HG03521 (cell line): ENCODE measurements at regions not wholly inside any gene's neighbourhood (a gene's known extent, or its start where the extent isn't known, plus 50 kb on each side); places are given as distances from the start of the nearest gene placed in this dataset.
"Not testable (repeated sequence)": the region's sequence is repeated elsewhere in the genome, so short reads cannot be mapped to it uniquely, and the experiment has no call there.

Experiments
- ATAC-seq: cut with Tn5 transposase; IDR thresholded peaks from one replicate; pipeline ENCODE4 v1.9.1; 2021; ENCODE audit warnings: mild to moderate bottlenecking, moderate library complexity; ENCODE audit not compliant: unreplicated experiment

DNA sequence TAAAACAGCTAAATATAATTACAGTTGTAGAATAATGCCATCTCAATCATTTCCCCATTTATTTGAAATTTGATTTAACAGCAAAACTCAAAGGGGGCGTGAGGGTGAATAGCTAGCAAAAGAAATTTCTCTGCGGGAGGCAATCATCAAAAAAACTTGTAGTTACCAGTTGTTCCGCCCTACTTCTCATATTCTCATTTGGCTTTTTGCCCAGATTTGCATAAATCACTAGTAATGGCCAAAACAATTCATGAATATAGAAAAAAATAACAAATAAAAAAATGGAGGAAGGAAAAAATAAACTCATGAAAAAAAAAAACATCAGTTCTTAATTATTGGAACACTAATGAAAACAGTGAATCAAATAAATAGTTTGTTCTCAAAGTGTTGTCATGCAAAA is 722.6 kb upstream of the KIF2B start:
- ATAC-seq = no peak

DNA sequence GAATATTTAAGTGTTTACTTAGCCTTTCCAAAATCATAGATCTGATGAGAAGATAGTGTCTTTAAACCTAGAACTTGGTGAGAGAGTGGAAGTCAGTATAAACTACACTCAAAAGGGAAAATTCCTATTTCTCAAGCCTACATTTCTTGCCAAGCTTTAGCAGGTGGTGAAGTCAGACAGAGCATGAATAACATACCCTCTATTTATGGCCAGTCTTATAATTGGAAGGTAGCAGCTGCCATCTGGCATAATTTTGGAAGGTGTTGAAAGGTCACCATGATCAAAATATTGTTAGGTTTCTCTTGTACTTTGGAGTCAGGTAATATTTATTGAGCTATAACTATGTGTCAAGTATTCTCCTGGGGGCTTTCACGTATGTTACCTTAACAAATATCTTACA is 729.3 kb upstream of the KIF2B start:
- no peak for ATAC-seq

DNA sequence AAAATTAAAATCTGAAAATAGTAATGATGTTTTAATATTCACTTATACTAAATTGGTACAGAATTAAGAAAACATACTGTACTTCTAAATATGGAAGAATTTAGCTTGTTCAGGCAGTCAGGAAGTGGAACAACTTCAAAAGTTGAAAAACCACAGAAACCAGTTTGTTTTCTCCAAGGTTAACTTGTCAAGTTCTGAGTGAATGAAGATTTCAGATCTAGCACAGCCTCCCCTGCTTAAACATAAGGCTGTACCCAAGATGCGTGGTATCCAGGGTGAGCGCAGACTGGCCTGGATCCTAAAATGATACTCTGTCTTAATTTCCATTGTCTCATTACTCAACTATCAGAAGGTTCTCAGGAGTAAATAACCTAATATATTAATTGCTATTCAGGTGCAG is 730.7 kb upstream of the KIF2B start:
- ATAC-seq = no peak

DNA sequence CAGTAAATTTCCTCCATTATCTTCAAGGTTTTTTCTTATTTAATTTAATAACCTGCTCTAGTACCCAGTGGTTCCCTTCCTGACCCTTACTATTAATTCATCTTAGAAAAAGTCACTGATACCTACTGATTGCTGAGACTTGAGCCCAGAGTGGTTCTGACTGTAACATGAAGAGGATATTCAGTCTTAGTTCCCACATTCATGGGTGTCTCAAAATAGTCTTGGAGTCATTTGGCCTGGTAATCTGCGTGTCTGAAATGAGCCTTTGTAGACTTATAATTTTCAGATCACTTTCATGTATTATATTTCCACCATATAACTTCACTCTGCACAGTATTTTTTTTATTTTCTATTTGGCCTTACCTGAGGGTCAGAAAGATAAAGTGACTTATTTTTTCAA is 732.0 kb upstream of the KIF2B start:
- no peak for ATAC-seq

DNA sequence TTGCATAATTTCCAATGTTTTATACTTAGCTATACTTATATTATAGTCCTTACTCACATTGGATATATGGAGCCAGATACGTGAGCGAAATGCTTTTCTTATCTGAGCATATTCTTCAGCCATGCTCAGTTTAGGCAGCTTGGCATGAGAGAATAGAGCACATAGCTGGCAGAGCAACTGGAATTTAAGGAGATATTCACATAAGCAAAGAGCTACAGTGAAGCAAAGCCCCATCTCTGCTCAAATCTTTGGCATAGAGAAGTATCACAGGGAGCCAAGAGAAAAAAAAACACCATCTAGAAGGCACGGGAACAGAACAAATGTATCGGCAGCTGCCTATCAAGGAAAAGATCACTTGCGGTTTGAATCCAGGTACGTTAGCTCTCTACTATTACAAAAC is 734.2 kb upstream of the KIF2B start:
- no peak for ATAC-seq

DNA sequence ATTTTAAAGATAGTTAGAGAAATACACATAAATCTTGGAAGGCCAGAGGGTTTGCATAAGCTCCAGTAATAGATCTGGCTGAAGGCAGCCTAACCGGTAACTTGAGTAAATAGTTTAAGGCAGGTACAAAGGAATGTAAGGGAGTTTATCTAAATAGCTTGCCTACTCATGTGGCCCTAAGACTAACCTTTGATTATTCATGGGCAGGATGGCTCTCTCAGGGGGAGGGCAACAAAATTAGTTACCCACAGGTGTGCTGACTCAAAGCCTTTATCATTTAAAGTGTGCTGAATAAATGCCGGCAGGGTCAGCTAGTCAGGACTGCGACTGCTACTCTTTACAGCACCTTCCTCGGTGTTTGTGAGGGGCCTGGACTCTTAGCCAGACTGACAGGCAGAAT is 761.3 kb upstream of the KIF2B start:
- no peak for ATAC-seq

DNA sequence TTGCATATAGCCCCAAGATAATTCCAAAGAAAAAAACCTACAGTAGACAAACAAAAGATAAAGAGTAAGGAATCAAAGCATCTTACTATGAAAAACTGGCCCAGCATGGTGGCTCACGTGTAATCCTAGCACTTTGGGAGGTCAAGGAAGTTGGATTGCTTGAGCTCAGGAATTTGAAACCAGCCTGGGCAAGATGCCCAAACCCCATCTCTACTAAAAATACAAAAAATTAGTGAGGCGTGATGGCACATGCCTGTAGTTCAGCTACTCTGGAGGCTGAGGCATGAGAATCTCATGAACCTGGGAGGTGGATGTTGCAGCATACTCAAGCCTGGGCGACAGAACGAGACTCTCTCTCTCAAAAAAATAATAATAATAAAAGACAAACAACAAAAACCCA is 764.7 kb upstream of the KIF2B start:
- no peak for ATAC-seq

DNA sequence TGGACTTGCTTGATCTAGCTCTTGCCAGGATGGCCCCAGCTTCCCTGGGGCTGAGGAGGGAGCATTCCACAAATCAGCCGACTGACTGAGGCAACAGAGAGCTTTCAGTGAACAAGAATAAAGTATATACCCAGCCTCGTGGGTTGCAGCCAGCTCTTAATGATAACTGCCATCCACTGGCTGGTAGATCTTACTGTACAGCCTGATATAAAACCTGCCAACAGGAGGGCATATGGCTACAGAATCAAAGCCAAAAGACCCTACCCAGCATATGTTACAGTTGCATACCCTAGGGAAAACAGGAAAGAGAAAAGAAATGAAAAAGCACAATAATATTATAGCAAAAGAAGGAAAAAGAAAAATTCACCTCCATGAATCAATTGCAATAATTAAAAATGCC is 775.9 kb upstream of the KIF2B start:
- ATAC-seq = no peak

DNA sequence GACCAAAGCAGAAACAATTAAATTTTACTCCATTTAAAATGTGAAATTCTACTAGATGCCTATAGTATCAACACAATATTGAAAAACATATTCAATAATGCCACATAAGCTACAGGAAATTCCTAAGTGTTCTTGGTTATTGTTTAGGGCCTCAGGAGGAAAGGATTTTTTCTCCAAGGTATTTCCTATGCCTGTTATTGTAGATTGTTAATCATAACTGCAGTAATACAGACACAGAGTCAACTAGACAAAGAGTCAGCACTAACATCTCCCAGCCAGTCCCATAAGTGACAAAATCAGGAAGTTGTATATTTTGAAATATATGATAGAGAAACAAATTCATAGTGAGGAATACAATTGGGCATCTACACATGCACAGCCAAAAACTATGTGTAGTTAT is 782.7 kb upstream of the KIF2B start:
- ATAC-seq = no peak

DNA sequence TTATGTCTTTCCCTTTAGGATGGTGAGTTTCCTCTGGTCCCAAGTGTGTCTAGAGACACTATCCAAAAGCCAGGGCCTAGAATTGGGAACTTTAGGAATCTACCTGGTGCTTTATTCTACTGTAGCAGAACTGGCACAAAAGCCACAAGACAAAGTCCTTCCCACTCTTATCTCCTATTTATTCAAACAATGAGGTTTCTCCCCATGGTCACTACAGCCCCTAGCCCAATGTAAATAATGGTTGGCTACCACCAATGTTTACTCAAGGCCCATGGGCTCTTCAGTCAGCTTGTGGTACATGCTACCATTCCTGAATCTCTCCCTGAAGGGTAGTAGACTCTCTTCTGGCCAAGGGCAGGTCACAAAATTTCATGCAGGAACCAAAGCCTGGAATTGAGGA is 789.4 kb upstream of the KIF2B start:
- no peak for ATAC-seq

DNA sequence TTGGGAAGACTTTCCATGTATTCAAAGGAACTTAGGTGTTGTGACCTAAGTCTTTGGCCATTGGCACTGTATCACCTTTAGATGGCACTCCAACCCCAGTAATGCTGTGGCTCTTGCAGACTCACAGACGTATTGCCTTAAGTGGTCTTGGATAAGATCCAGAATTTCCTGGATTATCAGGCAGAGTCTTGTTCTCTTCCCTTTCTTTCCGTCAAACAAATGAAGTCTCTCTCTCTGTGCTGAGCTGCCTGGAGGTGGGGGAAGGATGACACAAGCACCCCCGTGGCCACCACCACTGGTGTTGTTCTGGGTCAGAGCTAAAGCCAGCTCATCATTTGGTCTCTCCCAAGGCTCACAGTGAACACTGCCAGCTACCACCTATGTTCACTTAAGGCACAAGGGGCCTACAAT is 789.9 kb upstream of the KIF2B start:
- ATAC-seq = no peak

DNA sequence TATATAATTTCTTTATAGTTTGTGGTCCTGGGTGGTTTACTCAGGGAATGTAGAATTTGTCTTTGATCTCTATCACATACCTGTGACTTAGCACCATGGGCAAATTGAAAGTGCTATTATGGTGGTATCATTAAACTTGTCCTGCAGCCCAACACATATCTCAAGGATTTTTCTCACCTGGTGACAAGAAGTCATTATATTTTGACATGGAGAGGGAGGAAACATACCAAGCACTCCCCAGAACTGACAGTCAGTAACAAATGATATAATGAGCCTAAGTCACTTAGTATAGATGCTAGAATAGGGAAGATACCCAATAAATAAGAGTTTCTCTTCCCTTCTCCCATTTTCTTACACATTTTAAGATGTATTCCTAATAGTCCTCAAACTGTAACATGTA is 805.5 kb upstream of the KIF2B start:
- ATAC-seq = no peak

DNA sequence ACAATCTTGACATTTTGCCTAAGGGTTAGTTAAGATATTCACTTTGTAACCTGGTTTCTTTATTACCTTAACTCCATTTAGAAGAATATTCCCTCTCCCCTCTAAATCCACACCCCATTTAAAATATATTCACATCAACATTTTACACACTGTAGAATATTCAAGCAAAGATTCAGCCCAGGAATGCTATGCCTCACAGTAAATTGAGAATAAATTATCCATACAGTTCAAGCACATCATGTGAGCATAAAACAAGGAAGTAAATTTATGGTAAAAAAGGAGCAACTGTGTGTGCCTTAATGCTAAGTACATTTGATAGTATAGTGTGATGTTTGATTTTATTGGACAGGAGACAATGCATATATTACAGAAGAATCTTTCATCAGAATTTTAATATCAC is 806.6 kb upstream of the KIF2B start:
- no peak for ATAC-seq

DNA sequence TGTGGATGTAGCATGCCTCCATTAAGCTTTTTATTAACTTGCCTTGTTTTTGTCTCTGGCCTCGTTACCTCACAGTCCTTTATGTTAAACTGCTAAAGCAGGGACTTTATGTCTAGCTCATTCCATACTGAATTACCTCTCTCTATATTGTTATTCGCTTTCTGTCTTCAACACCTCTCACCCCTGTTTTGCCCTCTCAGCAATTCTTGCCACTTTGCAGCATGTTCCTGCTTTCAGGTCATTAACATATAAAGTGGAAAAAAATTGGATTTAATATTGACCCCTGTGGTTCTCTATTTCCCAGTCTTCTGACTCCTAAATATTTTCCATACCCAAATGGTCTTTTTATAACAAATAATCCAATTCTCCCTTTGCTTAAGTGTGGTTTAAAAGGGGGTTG is 810.4 kb upstream of the KIF2B start:
- no peak for ATAC-seq

DNA sequence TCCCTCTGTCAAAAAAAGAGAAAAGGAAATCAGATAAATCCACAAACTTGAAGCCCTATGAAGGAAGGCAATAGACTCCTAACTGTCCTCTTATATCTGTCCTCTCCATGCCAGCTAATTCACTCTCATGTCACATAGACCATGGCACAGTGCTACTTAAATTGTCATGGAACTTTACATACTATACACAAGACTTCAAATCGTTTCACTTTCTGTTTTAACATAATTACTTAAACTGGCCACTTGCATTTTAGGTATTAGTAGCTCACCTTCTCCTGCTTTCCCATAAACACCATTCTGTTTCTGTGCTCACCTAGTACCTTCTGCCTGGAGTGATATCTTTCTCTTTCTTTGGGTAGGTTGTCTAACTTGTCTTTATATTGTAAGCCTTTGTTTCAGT is 816.7 kb upstream of the KIF2B start:
- ATAC-seq = no peak

DNA sequence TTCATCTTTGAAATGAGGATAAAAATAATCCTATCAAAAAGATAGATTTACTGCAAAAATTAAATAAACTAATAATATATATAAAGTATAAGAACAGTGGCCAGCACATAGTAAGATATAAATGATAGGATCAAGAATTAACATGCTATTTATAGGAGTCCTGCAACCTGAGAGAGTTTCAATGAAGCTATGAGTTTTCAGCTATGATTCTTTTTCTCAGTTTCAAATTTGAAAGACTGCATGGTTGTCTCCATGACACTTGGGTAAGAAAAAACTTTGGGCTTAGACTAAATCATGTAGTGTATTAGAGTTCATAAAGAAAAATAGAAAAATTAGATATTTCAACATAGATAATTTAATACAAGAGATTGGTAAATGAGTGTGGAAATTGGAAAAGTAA is 817.8 kb upstream of the KIF2B start:
- ATAC-seq = no peak

DNA sequence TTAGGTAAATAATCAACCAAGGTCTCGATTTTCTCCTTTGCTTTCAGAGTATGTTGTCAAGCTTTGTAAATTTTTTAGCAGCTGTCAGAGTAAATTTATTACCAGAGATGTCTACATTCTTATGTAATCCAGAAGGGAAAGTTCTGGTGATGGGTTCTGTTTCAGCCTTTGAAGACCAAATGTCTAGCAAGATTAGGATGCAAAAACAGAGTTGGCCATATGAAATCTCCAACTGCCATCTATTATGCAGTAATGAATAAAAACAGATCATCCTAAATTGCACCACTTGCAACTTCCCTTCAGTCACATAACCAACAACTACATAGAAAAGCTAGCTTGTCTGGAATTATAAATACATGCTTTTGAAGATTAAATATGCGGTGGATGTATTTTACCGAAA is 826.8 kb upstream of the KIF2B start:
- ATAC-seq = no peak

DNA sequence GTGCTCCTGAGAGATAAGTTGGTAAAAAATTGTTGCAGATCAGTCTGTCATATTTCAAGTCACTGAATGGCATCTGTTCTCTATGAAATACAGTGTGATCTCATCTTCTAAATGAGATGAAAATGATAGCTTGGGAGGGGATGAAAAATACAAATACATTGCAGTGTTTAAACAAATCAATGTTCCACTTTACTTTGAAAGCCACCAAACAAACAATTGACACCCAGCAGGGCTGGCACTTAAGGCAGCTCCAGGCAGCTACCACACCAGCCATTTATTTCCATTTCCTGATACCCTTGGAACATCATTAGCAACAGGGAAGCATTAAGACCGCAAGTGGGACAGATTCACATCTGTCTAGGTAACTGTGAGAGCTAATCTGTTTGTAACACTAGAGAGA is 827.6 kb upstream of the KIF2B start:
- ATAC-seq = no peak

DNA sequence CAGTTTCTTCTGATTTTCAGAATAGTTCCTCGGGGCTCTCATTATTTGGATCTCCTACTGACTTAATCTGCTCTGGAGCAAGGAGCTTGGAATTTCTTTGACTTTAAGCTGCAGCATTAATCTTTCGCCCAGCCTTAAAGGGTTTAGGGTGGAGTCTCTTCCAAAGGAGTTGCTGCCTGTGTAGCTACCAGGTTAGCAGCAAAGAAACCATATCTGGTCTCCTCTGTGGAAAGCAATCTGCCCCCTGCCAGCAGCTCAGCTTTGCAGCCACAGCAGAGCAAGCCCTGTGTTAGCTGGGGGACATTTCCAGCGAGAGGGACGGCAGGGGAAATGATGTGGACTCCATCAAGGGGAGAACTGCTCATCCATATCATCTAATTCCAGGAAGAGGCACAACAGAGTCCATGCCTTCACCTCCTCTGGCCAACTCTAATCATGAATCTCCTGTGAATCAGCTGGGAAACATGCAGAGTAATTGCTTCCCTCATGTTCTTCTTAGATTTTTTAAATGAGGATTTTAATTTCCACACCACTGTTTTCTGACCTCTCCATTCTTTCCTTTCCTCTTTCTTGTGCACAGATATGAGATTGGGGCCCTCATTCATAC is 827.6 kb upstream of the CA10 start:
- ATAC-seq = no peak

DNA sequence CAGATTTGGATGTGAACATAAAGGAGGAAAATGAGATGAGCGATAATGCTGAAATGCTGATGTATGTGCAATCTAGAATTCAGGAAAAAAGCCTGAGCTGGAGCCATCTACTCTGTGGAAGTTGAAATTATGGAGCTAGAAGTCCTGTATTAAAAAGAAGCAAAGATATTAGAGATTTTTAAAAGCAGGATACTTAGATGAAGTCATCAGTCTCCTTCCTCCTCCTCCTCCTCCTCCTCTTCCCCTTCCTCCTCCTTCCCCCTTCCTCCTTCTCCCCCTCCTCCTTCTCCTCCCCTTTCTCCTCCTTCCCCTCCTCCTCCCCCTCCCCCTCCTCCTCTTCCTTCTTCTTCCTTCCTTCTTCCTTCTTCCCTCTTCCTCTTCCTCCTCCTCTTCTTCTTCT is 823.8 kb upstream of the CA10 start:
- ATAC-seq = no peak

DNA sequence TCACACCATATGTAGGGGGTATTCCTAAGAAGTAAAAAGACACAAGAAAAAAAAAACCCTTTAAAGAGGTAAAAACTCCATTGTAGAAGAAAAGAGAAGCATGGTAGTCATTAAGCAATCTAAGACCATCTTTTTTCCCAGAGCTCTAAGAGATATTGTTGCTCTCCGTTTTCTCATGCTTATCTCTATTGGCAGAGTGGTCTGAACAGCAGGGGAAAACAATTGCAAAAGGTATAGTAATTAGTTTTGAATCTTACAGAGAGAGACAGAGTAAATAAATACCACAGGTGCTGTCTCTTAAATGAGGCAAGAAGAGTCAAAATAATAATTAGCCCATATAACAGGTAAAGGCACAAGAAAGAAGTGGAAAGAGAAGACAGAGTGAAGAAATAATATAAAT is 821.4 kb upstream of the CA10 start:
- ATAC-seq = no peak

DNA sequence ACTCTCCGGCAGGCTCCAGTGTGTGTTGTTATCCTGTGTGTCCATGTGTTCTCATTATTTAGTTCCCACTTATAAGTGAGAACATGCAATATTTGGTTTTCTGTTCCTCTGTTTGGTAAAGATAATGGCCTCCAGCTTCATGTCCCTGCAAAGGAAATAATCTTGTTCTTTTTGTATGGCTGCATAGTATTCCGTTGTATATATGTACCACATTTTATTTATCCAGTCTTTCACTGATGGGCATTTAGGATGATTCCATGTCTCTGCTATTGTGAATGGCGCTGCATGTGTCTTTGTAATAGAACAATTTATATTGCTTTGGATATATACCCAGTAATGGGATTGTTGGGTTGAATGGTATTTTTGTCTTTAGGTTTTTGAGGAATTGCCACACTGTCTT is 807.3 kb upstream of the CA10 start:
- ATAC-seq = no peak

DNA sequence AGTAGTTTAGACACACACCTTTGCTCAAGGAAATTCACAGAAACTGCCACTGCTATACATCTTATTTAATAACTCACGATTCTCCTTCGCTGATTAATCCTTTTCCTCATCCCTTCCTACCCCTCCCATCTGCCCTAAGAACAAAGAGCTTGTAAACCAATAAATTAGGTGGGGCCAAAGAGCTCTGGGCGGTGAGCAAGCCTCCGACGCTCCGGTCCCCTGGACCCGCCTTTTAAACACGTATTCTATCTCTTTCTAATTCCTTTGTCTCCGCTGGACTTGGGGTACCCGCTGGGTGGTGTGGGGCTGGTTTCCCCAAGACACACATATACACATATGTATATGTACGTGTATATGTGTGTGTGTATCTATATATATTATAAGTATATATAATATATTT is 803.2 kb upstream of the CA10 start:
- ATAC-seq = not testable (repeated sequence)

DNA sequence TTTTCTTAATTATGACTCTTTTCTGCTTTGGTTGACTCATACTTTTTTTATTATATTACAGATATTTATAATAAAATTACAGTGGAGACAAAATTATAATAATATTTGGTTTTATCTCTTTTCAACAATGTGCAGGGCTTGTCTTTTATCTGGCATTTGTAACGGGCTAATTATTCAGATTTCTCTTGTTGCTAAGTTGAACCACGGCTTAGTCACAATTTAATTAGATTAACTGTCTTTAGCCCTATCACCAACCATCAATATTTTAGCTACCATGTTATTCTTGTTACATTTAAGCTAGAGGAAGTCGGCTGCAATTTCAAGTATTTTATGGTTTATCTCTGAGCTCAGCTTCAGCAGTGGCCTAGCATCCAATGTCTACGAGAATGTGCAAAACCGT is 798.9 kb upstream of the CA10 start:
- ATAC-seq = no peak
